ENCODE measurements at regions not wholly inside any gene's neighbourhood (a gene's known extent, or its start where the extent isn't known, plus 50 kb on each side); places are given as distances from the start of the nearest gene placed in this dataset.
A peak's percentile ranks its signal among the peaks of the same experiment; 100 is the strongest.
"Not testable (repeated sequence)": the region's sequence is repeated elsewhere in the genome, so short reads cannot be mapped to it uniquely, and the experiment has no call there.

GRCh38 chr5:32534041-32534440, 51.3 kb upstream of the SUB1 start:
- Histone ChIP-seq H3K4me2 (ENCODE audit: low read length) (no peak overlapping the region), H3K36me3 (ENCODE audit: insufficient read depth, low read length) (no peaks in the 10 kb centered on the region), H3K27me3 (ENCODE audit: insufficient read depth, low read length) (peaks cover 3% of the 10 kb centered on the region), H3K79me2 (ENCODE audit: insufficient read depth, low read length) (no peaks in the 10 kb centered on the region), H3F3A (ENCODE audit: insufficient read depth, low read length) (no peaks in the 10 kb centered on the region), H4K20me1 (ENCODE audit: insufficient read depth, low read length) (no peaks in the 10 kb centered on the region), H3K9me2 (ENCODE audit: low read depth, low read length) (no peaks in the 10 kb centered on the region), H3K4me3 (ENCODE audit: low read depth, low read length, poor library complexity, severe bottlenecking) (no peak overlapping the region), H3K27ac (ENCODE audit: low read depth, low read length, poor library complexity, severe bottlenecking) (no peak overlapping the region), H2AFZ (ENCODE audit: low read length) (no peak overlapping the region), H3K9ac (ENCODE audit: low read length) (no peak overlapping the region), H3K9me3 (ENCODE audit: low read length) (no peaks in the 10 kb centered on the region), H3K4me1 (ENCODE audit: insufficient read depth, low read length, severe bottlenecking) (peaks cover 7% of the 10 kb centered on the region)
- no peak for TF ChIP-seq CTCF (IDR thresholded peaks at IDR 0.05; ENCODE audit: low read length)
- no peak for TF ChIP-seq EZH2 (IDR thresholded peaks at IDR 0.05; ENCODE audit: borderline replicate concordance, low read length)

GRCh38 chr5:32531885-32532520, 53.4 kb upstream of the SUB1 start:
- H3K9me2 ChIP-seq (ENCODE audit: low read depth, low read length): no peaks in the 10 kb centered on the region
- no peak overlapping the region for H2AFZ ChIP-seq (ENCODE audit: low read length)
- TF ChIP-seq CTCF (IDR thresholded peaks at IDR 0.05; ENCODE audit: low read length): no peak
- TF ChIP-seq EZH2 (IDR thresholded peaks at IDR 0.05; ENCODE audit: borderline replicate concordance, low read length): no peak
- peaks cover 7% of the 10 kb centered on the region for H3K4me1 ChIP-seq (ENCODE audit: insufficient read depth, low read length, severe bottlenecking)
- H3K36me3 ChIP-seq (ENCODE audit: insufficient read depth, low read length): no peaks in the 10 kb centered on the region
- no peak overlapping the region for H3K9ac ChIP-seq (ENCODE audit: low read length)
- no peaks in the 10 kb centered on the region for H3F3A ChIP-seq (ENCODE audit: insufficient read depth, low read length)
- peak overlapping the region; percentile 19; the same call in 1 of the 2 replicates for H3K4me2 ChIP-seq (ENCODE audit: low read length)
- no peak overlapping the region for H3K4me3 ChIP-seq (ENCODE audit: low read depth, low read length, poor library complexity, severe bottlenecking)
- H3K9me3 ChIP-seq (ENCODE audit: low read length): no peaks in the 10 kb centered on the region
- peaks cover 3% of the 10 kb centered on the region for H3K27me3 ChIP-seq (ENCODE audit: insufficient read depth, low read length)
- H4K20me1 ChIP-seq (ENCODE audit: insufficient read depth, low read length): no peaks in the 10 kb centered on the region
- H3K27ac ChIP-seq (ENCODE audit: low read depth, low read length, poor library complexity, severe bottlenecking): no peak overlapping the region
- no peaks in the 10 kb centered on the region for H3K79me2 ChIP-seq (ENCODE audit: insufficient read depth, low read length)

GRCh38 chr5:32527321-32527720, 58.0 kb upstream of the SUB1 start:
- not testable (repeated sequence) for H4K20me1 ChIP-seq (ENCODE audit: insufficient read depth, low read length); H3K27me3 ChIP-seq (ENCODE audit: insufficient read depth, low read length); H3K36me3 ChIP-seq (ENCODE audit: insufficient read depth, low read length); H3K9ac ChIP-seq (ENCODE audit: low read length); H3F3A ChIP-seq (ENCODE audit: insufficient read depth, low read length); H2AFZ ChIP-seq (ENCODE audit: low read length); H3K9me3 ChIP-seq (ENCODE audit: low read length); H3K79me2 ChIP-seq (ENCODE audit: insufficient read depth, low read length); H3K27ac ChIP-seq (ENCODE audit: low read depth, low read length, poor library complexity, severe bottlenecking); H3K4me1 ChIP-seq (ENCODE audit: insufficient read depth, low read length, severe bottlenecking); H3K4me3 ChIP-seq (ENCODE audit: low read depth, low read length, poor library complexity, severe bottlenecking); H3K4me2 ChIP-seq (ENCODE audit: low read length); H3K9me2 ChIP-seq (ENCODE audit: low read depth, low read length)

GRCh38 chr5:32526810-32527209, 58.5 kb upstream of the SUB1 start:
- no peak overlapping the region for H3K27ac ChIP-seq (ENCODE audit: low read depth, low read length, poor library complexity, severe bottlenecking)
- no peaks in the 10 kb centered on the region for H3K79me2 ChIP-seq (ENCODE audit: insufficient read depth, low read length)
- TF ChIP-seq CTCF (IDR thresholded peaks at IDR 0.05; ENCODE audit: low read length) (no peak), EZH2 (IDR thresholded peaks at IDR 0.05; ENCODE audit: borderline replicate concordance, low read length) (no peak)
- H3K4me1 ChIP-seq (ENCODE audit: insufficient read depth, low read length, severe bottlenecking): peaks cover 6% of the 10 kb centered on the region
- H3K9me3 ChIP-seq (ENCODE audit: low read length): no peaks in the 10 kb centered on the region
- no peaks in the 10 kb centered on the region for H3K27me3 ChIP-seq (ENCODE audit: insufficient read depth, low read length)
- H3K36me3 ChIP-seq (ENCODE audit: insufficient read depth, low read length): no peaks in the 10 kb centered on the region
- no peaks in the 10 kb centered on the region for H3F3A ChIP-seq (ENCODE audit: insufficient read depth, low read length)
- no peak overlapping the region for H3K4me2 ChIP-seq (ENCODE audit: low read length)
- H3K4me3 ChIP-seq (ENCODE audit: low read depth, low read length, poor library complexity, severe bottlenecking): no peak overlapping the region
- no peak overlapping the region for H2AFZ ChIP-seq (ENCODE audit: low read length)
- H4K20me1 ChIP-seq (ENCODE audit: insufficient read depth, low read length): no peaks in the 10 kb centered on the region
- H3K9me2 ChIP-seq (ENCODE audit: low read depth, low read length): no peaks in the 10 kb centered on the region
- no peak overlapping the region for H3K9ac ChIP-seq (ENCODE audit: low read length)

Data from OCI-LY1 (cell line).